ENCODE measurements at regions not wholly inside any gene's neighbourhood (a gene's known extent, or its start where the extent isn't known, plus 50 kb on each side); places are given as distances from the start of the nearest gene placed in this dataset.

- TF ChIP-seq, protein P1, sequence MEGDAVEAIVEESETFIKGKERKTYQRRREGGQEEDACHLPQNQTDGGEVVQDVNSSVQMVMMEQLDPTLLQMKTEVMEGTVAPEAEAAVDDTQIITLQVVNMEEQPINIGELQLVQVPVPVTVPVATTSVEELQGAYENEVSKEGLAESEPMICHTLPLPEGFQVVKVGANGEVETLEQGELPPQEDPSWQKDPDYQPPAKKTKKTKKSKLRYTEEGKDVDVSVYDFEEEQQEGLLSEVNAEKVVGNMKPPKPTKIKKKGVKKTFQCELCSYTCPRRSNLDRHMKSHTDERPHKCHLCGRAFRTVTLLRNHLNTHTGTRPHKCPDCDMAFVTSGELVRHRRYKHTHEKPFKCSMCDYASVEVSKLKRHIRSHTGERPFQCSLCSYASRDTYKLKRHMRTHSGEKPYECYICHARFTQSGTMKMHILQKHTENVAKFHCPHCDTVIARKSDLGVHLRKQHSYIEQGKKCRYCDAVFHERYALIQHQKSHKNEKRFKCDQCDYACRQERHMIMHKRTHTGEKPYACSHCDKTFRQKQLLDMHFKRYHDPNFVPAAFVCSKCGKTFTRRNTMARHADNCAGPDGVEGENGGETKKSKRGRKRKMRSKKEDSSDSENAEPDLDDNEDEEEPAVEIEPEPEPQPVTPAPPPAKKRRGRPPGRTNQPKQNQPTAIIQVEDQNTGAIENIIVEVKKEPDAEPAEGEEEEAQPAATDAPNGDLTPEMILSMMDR (IDR thresholded peaks at IDR 0.05) = no peak
- no peak for TF ChIP-seq POLR2A (IDR thresholded peaks at IDR 0.05)
Observed at GRCh38 chr17:65278820-65279184, 141.6 kb downstream of the RGS9 start.

All from right lobe of liver (tissue), 4 donors.